CD4-positive, alpha-beta memory T cell (primary cell): ENCODE measurements at regions not wholly inside any gene's neighbourhood (a gene's known extent, or its start where the extent isn't known, plus 50 kb on each side); places are given as distances from the start of the nearest gene placed in this dataset.

Source experiments
- CTCF ChIA-PET: fragments of 350-600 bp; sonication (Branson Sonifier 250); formaldehyde crosslinking; loops from one replicate; lab custom pipeline; 2021; ENCODE audit warnings: inconsistent platforms; ENCODE audit not compliant: partially characterized antibody; lab: Charles Lee
- POLR2A ChIA-PET: fragments of 350-600 bp; sonication (Branson Sonifier 250); formaldehyde crosslinking; loops from one replicate; lab custom pipeline; 2021; ENCODE audit not compliant: partially characterized antibody; lab: Charles Lee
- DNase-seq, 5 donors: peaks; one replicate each; pipeline versions ENCODE4 v3.0.0 to v3.0.0-alpha.2; 2020 to 2022; ENCODE audit warnings: mixed read lengths in 1 of 5
- H3K27ac ChIP-seq: one replicate; pipeline ENCODE4 v1.7.0; 2013; ENCODE audit warnings: low read depth, low read length
- H3K27me3 ChIP-seq: 2 replicates; pipeline ENCODE4 v1.7.0; 2013; ENCODE audit warnings: mild to moderate bottlenecking, low read length, moderate library complexity; ENCODE audit not compliant: insufficient read depth
- H3K36me3 ChIP-seq: 2 replicates; pipeline ENCODE4 v1.7.0; 2013; ENCODE audit warnings: mild to moderate bottlenecking, low read length, moderate library complexity; ENCODE audit not compliant: insufficient read depth
- H3K4me1 ChIP-seq: 2 replicates; pipeline ENCODE4 v1.7.0; 2013; ENCODE audit warnings: mild to moderate bottlenecking, low read length, moderate library complexity; ENCODE audit not compliant: insufficient read depth
- H3K4me3 ChIP-seq, 2 donors: one replicate each; pipeline ENCODE4 v1.7.0; 2013; ENCODE audit warnings: low read length in 2 of 2, mild to moderate bottlenecking in 1 of 2
- H3K9me3 ChIP-seq, 2 donors: one replicate each; pipeline ENCODE4 v1.7.0; 2013; ENCODE audit warnings: low read length in 2 of 2, control low read depth in 1 of 2; ENCODE audit not compliant: control insufficient read depth in 1 of 2
- H3K27ac Mint-ChIP-seq, 7 donors: one replicate each; pipeline ENCODE4 v1.8.0; 2020 to 2021; ENCODE audit warnings: mixed read lengths in 7 of 7, mild to moderate bottlenecking in 6 of 7, inconsistent platforms in 3 of 7, moderate library complexity in 3 of 7
- H3K27me3 Mint-ChIP-seq, 2 donors: one replicate each; pipeline ENCODE4 v1.8.0; 2020 to 2021; ENCODE audit warnings: mixed read lengths in 2 of 2
- H3K36me3 Mint-ChIP-seq, 2 donors: one replicate each; pipeline ENCODE4 v1.8.0; 2020 to 2021; ENCODE audit warnings: mixed read lengths in 2 of 2, inconsistent platforms in 1 of 2, mild to moderate bottlenecking in 1 of 2
- H3K4me1 Mint-ChIP-seq, 4 donors: one replicate each; pipeline ENCODE4 v1.8.0; 2020 to 2021; ENCODE audit warnings: mixed read lengths in 4 of 4, mild to moderate bottlenecking in 1 of 4
- H3K4me3 Mint-ChIP-seq, 8 donors: one replicate each; pipeline ENCODE4 v1.8.0; 2020 to 2021; ENCODE audit warnings: mixed read lengths in 8 of 8, mild to moderate bottlenecking in 7 of 8, moderate library complexity in 6 of 8, inconsistent platforms in 3 of 8
- H3K9me3 Mint-ChIP-seq, 8 donors: one replicate each; pipeline ENCODE4 v1.8.0; 2020 to 2021; ENCODE audit warnings: mixed read lengths in 8 of 8, mild to moderate bottlenecking in 5 of 8, inconsistent platforms in 3 of 8, moderate library complexity in 1 of 8
- intact Hi-C: fragments of 100-400 bp; cut with micrococcal nuclease; formaldehyde crosslinking; loops from one replicate; pipeline ENCODE4 v1.15.1; 2023

GRCh38 chr3:124599779-124600693 is 130.2 kb upstream of the UMPS start:
- H3K9me3 ChIP-seq: no peaks in the 10 kb centered on the region
- Mint-ChIP-seq H3K9me3 (no peaks in the 10 kb centered on the region), H3K4me1 (peaks cover 0 to 5% (median 1%) of the 10 kb centered on the region in 4 donors), H3K4me3 (no peak overlapping the region), H3K27ac (no peak overlapping the region), H3K27me3 (peaks cover 0 to 2% of the 10 kb centered on the region in 2 donors), H3K36me3 (peaks cover 0 to 1% of the 10 kb centered on the region in 2 donors)
- H3K36me3 ChIP-seq: no peaks in the 10 kb centered on the region
- DNase-seq: no peak
- CTCF ChIA-PET: interaction anchor here (1.4 kb wide), 1 partner anchor 17 kb away, joined by 3 read pairs; no protein-coding TSS in a partner anchor
- no peak overlapping the region for H3K4me3 ChIP-seq
- intact Hi-C loops: no loop called here
- H3K4me1 ChIP-seq: no peaks in the 10 kb centered on the region
- H3K27me3 ChIP-seq: no peaks in the 10 kb centered on the region
- H3K27ac ChIP-seq: no peak overlapping the region
- POLR2A ChIA-PET: no interaction called here

- ChIA-PET CTCF (interaction anchor here (1.4 kb wide), 1 partner anchor 17 kb away, joined by 3 read pairs; no protein-coding TSS in a partner anchor), POLR2A (no interaction called here)
- Mint-ChIP-seq H3K36me3 (peaks cover 0 to 1% of the 10 kb centered on the region in 2 donors), H3K4me3 (no peak overlapping the region), H3K9me3 (no peaks in the 10 kb centered on the region), H3K27me3 (peaks cover 0 to 2% of the 10 kb centered on the region in 2 donors), H3K4me1 (peaks cover 0 to 5% (median 1%) of the 10 kb centered on the region in 4 donors), H3K27ac (no peak overlapping the region)
- Histone ChIP-seq H3K4me1 (no peaks in the 10 kb centered on the region), H3K36me3 (no peaks in the 10 kb centered on the region), H3K4me3 (no peak overlapping the region), H3K27ac (no peak overlapping the region), H3K9me3 (no peaks in the 10 kb centered on the region), H3K27me3 (no peaks in the 10 kb centered on the region)
- DNase-seq: no peak
- intact Hi-C loops: no loop called here
Measured at GRCh38 chr3:124600765-124601164, 129.5 kb upstream of the UMPS start.

- Histone ChIP-seq H3K27me3 (no peaks in the 10 kb centered on the region), H3K9me3 (no peaks in the 10 kb centered on the region), H3K36me3 (no peaks in the 10 kb centered on the region), H3K27ac (no peak overlapping the region), H3K4me1 (no peaks in the 10 kb centered on the region), H3K4me3 (no peak overlapping the region)
- H3K9me3 Mint-ChIP-seq: no peaks in the 10 kb centered on the region
- H3K4me3 Mint-ChIP-seq: no peak overlapping the region
- DNase-seq: no peak
- H3K4me1 Mint-ChIP-seq: peaks cover 0 to 5% (median 1%) of the 10 kb centered on the region in 4 donors
- intact Hi-C loops: no loop called here
- no peak overlapping the region for H3K27ac Mint-ChIP-seq
- H3K36me3 Mint-ChIP-seq: peaks cover 0 to 1% of the 10 kb centered on the region in 2 donors
- CTCF ChIA-PET: interaction anchor here (1.4 kb wide), 1 partner anchor 16 kb away, joined by 3 read pairs; no protein-coding TSS in a partner anchor
- peaks cover 0 to 3% of the 10 kb centered on the region in 2 donors for H3K27me3 Mint-ChIP-seq
- POLR2A ChIA-PET: no interaction called here
Measured at GRCh38 chr3:124601190-124601589, 129.1 kb upstream of the UMPS start.

GRCh38 chr3:124602980-124603627 is 127.1 kb upstream of the UMPS start:
- DNase-seq: no peak

GRCh38 chr3:124605781-124606579 is 124.3 kb upstream of the UMPS start:
- CTCF ChIA-PET: interaction anchor here (0.6 to 1.0 kb wide), 3 partner anchors 38 to 46 kb away, joined by 3 to 5 read pairs (median 3); no protein-coding TSS in a partner anchor

More at GRCh38 chr3:124602980-124603627, 127.1 kb upstream of the UMPS start:
- no peaks in the 10 kb centered on the region for H3K36me3 ChIP-seq
- CTCF ChIA-PET: interaction anchor here (1.0 kb wide), 1 partner anchor 37 kb away, joined by 3 read pairs; no protein-coding TSS in a partner anchor
- Mint-ChIP-seq H3K4me1 (peaks cover 0 to 5% (median 1%) of the 10 kb centered on the region in 4 donors), H3K36me3 (peaks cover 0 to 1% of the 10 kb centered on the region in 2 donors), H3K27me3 (peaks cover 0 to 3% of the 10 kb centered on the region in 2 donors), H3K9me3 (no peaks in the 10 kb centered on the region), H3K27ac (peak overlapping the region in 1 of 7 donors; percentile 10), H3K4me3 (no peak overlapping the region)
- H3K4me3 ChIP-seq: no peak overlapping the region
- POLR2A ChIA-PET: no interaction called here
- no peaks in the 10 kb centered on the region for H3K4me1 ChIP-seq
- H3K27me3 ChIP-seq: no peaks in the 10 kb centered on the region
- H3K9me3 ChIP-seq: no peaks in the 10 kb centered on the region
- no peak overlapping the region for H3K27ac ChIP-seq
- intact Hi-C loops: no loop called here

GRCh38 chr3:124607163-124607562 is 123.1 kb upstream of the UMPS start:
- no peak overlapping the region for H3K27ac Mint-ChIP-seq
- peaks cover 0 to 5% (median 0%) of the 10 kb centered on the region in 4 donors for H3K4me1 Mint-ChIP-seq
- DNase-seq: no peak
- H3K9me3 ChIP-seq: no peaks in the 10 kb centered on the region
- H3K4me3 Mint-ChIP-seq: no peak overlapping the region
- H3K36me3 ChIP-seq: no peaks in the 10 kb centered on the region
- intact Hi-C loops: no loop called here
- no peaks in the 10 kb centered on the region for H3K27me3 ChIP-seq
- H3K9me3 Mint-ChIP-seq: peaks cover 0 to 1% (median 0%) of the 10 kb centered on the region in 8 donors
- H3K4me3 ChIP-seq: no peak overlapping the region
- H3K4me1 ChIP-seq: no peaks in the 10 kb centered on the region
- no peak overlapping the region for H3K27ac ChIP-seq
- CTCF ChIA-PET: no interaction called here
- POLR2A ChIA-PET: no interaction called here
- H3K27me3 Mint-ChIP-seq: peaks cover 0 to 2% of the 10 kb centered on the region in 2 donors
- H3K36me3 Mint-ChIP-seq: peaks cover 0 to 1% of the 10 kb centered on the region in 2 donors

More at GRCh38 chr3:124605781-124606579, 124.3 kb upstream of the UMPS start:
- Histone ChIP-seq H3K9me3 (no peaks in the 10 kb centered on the region), H3K27ac (no peak overlapping the region), H3K4me1 (no peaks in the 10 kb centered on the region), H3K4me3 (no peak overlapping the region), H3K27me3 (no peaks in the 10 kb centered on the region), H3K36me3 (no peaks in the 10 kb centered on the region)
- H3K4me3 Mint-ChIP-seq: no peak overlapping the region
- POLR2A ChIA-PET: no interaction called here
- H3K4me1 Mint-ChIP-seq: peaks cover 0 to 5% (median 0%) of the 10 kb centered on the region in 4 donors
- H3K9me3 Mint-ChIP-seq: peaks cover 0 to 1% (median 0%) of the 10 kb centered on the region in 8 donors
- H3K27me3 Mint-ChIP-seq: peaks cover 0 to 3% of the 10 kb centered on the region in 2 donors
- H3K27ac Mint-ChIP-seq: peak overlapping the region in 1 of 7 donors; percentile 13
- intact Hi-C loops: no loop called here
- no peak for DNase-seq
- H3K36me3 Mint-ChIP-seq: peaks cover 0 to 1% of the 10 kb centered on the region in 2 donors
